ENCODE measurements at regions not wholly inside any gene's neighbourhood (a gene's known extent, or its start where the extent isn't known, plus 50 kb on each side); places are given as distances from the start of the nearest gene placed in this dataset.

- TF ChIP-seq EP300 (IDR thresholded peaks at IDR 0.05) (no peak), POLR2AphosphoS5 (IDR thresholded peaks at IDR 0.05) (no peak), POLR2A (IDR thresholded peaks at IDR 0.05) (no peak)
- TF ChIP-seq, protein P1, sequence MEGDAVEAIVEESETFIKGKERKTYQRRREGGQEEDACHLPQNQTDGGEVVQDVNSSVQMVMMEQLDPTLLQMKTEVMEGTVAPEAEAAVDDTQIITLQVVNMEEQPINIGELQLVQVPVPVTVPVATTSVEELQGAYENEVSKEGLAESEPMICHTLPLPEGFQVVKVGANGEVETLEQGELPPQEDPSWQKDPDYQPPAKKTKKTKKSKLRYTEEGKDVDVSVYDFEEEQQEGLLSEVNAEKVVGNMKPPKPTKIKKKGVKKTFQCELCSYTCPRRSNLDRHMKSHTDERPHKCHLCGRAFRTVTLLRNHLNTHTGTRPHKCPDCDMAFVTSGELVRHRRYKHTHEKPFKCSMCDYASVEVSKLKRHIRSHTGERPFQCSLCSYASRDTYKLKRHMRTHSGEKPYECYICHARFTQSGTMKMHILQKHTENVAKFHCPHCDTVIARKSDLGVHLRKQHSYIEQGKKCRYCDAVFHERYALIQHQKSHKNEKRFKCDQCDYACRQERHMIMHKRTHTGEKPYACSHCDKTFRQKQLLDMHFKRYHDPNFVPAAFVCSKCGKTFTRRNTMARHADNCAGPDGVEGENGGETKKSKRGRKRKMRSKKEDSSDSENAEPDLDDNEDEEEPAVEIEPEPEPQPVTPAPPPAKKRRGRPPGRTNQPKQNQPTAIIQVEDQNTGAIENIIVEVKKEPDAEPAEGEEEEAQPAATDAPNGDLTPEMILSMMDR (IDR thresholded peaks at IDR 0.05): no peak
Observed at GRCh38 chr18:1017227-1018058, 112.8 kb downstream of the ADCYAP1 start.

All from sigmoid colon (tissue), 4 donors.